Endothelial cell of umbilical vein (primary cell): ENCODE measurements at regions not wholly inside any gene's neighbourhood (a gene's known extent, or its start where the extent isn't known, plus 50 kb on each side); places are given as distances from the start of the nearest gene placed in this dataset.

Source experiments
- BruUV-seq: library from RNA; stranded (reverse); fragments of 400-500 nt; replicated peaks from 2 replicates; lab custom pipeline; 2021; lab: Mats Ljungman, UMichigan
- CTCF ChIA-PET: fragments of 300-600, 350-600 bp; sonication (Branson Sonifier 250); formaldehyde crosslinking; loops from one replicate; lab custom pipeline; 2021; ENCODE audit warnings: antibody characterized with exemption, inconsistent platforms; lab: Charles Lee
- POLR2A ChIA-PET: fragments of 300-600, 350-600 bp; sonication (Branson Sonifier 250); formaldehyde crosslinking; loops from one replicate; lab custom pipeline; 2021; ENCODE audit warnings: antibody characterized with exemption, inconsistent platforms; lab: Charles Lee
- DNase-seq: peaks from one replicate; pipeline ENCODE4 v3.0.0-alpha.2; 2011; ENCODE audit warnings: low read depth, low spot score
- FAIRE-seq: peaks from 2 replicates; lab custom pipeline; 2011; peaks lifted over from hg19 to GRCh38; lab: Jason Lieb, UNC
- H2AFZ ChIP-seq: 2 replicates; pipeline ENCODE4 v1.6.0; 2012; ENCODE audit warnings: low read depth, low read length, control low read depth, inconsistent platforms
- H3K27ac ChIP-seq: 2 replicates; pipeline ENCODE4 v1.5.1; 2011; ENCODE audit warnings: low read depth, mild to moderate bottlenecking, control low read depth, low read length, moderate library complexity; ENCODE audit not compliant: insufficient read depth
- H3K27me3 ChIP-seq, 2 experiments: 2 replicates each; pipeline versions ENCODE4 v1.6.0 to v1.6.1; 2011; ENCODE audit warnings: low read length in 2 of 2, mixed read lengths in 1 of 2; ENCODE audit not compliant: control insufficient read depth in 2 of 2, insufficient read depth in 2 of 2
- H3K36me3 ChIP-seq, 2 experiments: 2 replicates in 1 of 2; 3 replicates in 1 of 2; pipeline ENCODE4 v1.5.1; 2011; ENCODE audit warnings: low read length in 2 of 2, mild to moderate bottlenecking in 1 of 2, moderate library complexity in 1 of 2; ENCODE audit not compliant: control insufficient read depth in 2 of 2, insufficient read depth in 2 of 2; ENCODE audit errors: extremely low read depth in 1 of 2
- H3K4me1 ChIP-seq: 3 replicates; pipeline ENCODE4 v1.5.1; 2011; ENCODE audit warnings: mild to moderate bottlenecking, low read length; ENCODE audit not compliant: control insufficient read depth, insufficient read depth; ENCODE audit errors: extremely low read depth
- H3K4me2 ChIP-seq: 2 replicates; pipeline ENCODE4 v1.6.1; 2011; ENCODE audit warnings: low read length, control low read depth, mixed read lengths; ENCODE audit not compliant: insufficient read depth
- H3K4me3 ChIP-seq, 3 experiments: fragments of 200-600 bp in 1 of 3; sonication (generic), shearing (Covaris generic) in 1 of 3; replicated peaks in 1 of 3; 2 replicates each; pipeline ENCODE4 v1.5.1; 2011 to 2016; ENCODE audit warnings: control low read depth in 3 of 3, low read length in 3 of 3, mild to moderate bottlenecking in 2 of 3, inconsistent platforms in 1 of 3, low read depth in 1 of 3, moderate library complexity in 1 of 3; ENCODE audit not compliant: insufficient read depth in 1 of 3
- H3K79me2 ChIP-seq: 2 replicates; pipeline ENCODE4 v1.6.0; 2012; ENCODE audit warnings: low read length, inconsistent platforms; ENCODE audit not compliant: control insufficient read depth, insufficient read depth
- H3K9ac ChIP-seq: replicated peaks from 2 replicates; pipeline ENCODE3; 2011; ENCODE audit warnings: low read length, control low read depth; ENCODE audit not compliant: insufficient read depth; ENCODE audit errors: extremely low read depth
- H3K9me1 ChIP-seq: replicated peaks from 3 replicates; pipeline ENCODE4 v1.6.0; 2011; ENCODE audit warnings: mild to moderate bottlenecking, low read length; ENCODE audit not compliant: control insufficient read depth, insufficient read depth; ENCODE audit errors: extremely low read depth
- H3K9me3 ChIP-seq: replicated peaks from 2 replicates; pipeline ENCODE4 v1.5.1; 2012; ENCODE audit warnings: low read length, inconsistent platforms; ENCODE audit not compliant: control insufficient read depth, insufficient read depth
- H4K20me1 ChIP-seq: replicated peaks from 2 replicates; pipeline ENCODE3; 2011; ENCODE audit warnings: mild to moderate bottlenecking, low read length; ENCODE audit not compliant: control insufficient read depth, insufficient read depth; ENCODE audit errors: extremely low read depth
- CTCF ChIP-seq, 2 donors: IDR thresholded peaks; 1 replicate in 1 of 2; 2 replicates in 1 of 2; pipeline ENCODE4 v1.5.1; 2011; ENCODE audit warnings: low read length in 2 of 2, mild to moderate bottlenecking in 2 of 2, moderate library complexity in 2 of 2, control low read depth in 1 of 2, inconsistent platforms in 1 of 2, low read depth in 1 of 2; ENCODE audit not compliant: insufficient read depth in 1 of 2; ENCODE audit errors: extremely low read depth in 1 of 2
- EZH2 ChIP-seq: IDR thresholded peaks from 2 replicates; pipeline ENCODE4 v1.6.1; 2012; ENCODE audit warnings: borderline replicate concordance, low read depth, mild to moderate bottlenecking, moderate library complexity, low read length, inconsistent platforms; ENCODE audit not compliant: severe bottlenecking
- FOS ChIP-seq: IDR thresholded peaks from 2 replicates; pipeline ENCODE4 v1.6.1; 2011; ENCODE audit warnings: mild to moderate bottlenecking, low read length, moderate library complexity, borderline replicate concordance; ENCODE audit not compliant: insufficient read depth
- GATA2 ChIP-seq: IDR thresholded peaks from 2 replicates; pipeline ENCODE4 v1.7.0; 2011; ENCODE audit warnings: low read depth, mild to moderate bottlenecking, moderate library complexity, mixed read lengths, low read length; ENCODE audit not compliant: insufficient read length, insufficient read depth
- JUN ChIP-seq: IDR thresholded peaks from 2 replicates; pipeline ENCODE4 v1.6.1; 2011; ENCODE audit warnings: borderline replicate concordance, low read depth; ENCODE audit not compliant: insufficient read length, insufficient read depth
- MAX ChIP-seq: IDR thresholded peaks from 2 replicates; pipeline ENCODE4 v1.6.1; 2011; ENCODE audit not compliant: insufficient read depth, insufficient read length
- MYC ChIP-seq: IDR thresholded peaks from one replicate; pipeline ENCODE4 v1.6.1; 2011; ENCODE audit warnings: mild to moderate bottlenecking, low read depth, low read length
- POLR2A ChIP-seq: IDR thresholded peaks from 2 replicates; pipeline ENCODE4 v1.6.1; 2012; ENCODE audit warnings: low read depth, mild to moderate bottlenecking, control low read depth, low read length
- POLR2AphosphoS5 ChIP-seq: IDR thresholded peaks from 2 replicates; pipeline ENCODE4 v1.6.1; 2012; ENCODE audit warnings: low read depth, mild to moderate bottlenecking, control low read depth, low read length, moderate library complexity; ENCODE audit not compliant: insufficient read depth
- dilution Hi-C: fragments of 300-500 bp; cut with MboI; formaldehyde crosslinking; loops from one replicate; pipeline ENCODE4 v1.15.0; 2019; ENCODE audit warnings: low sequenced_read_pairs; ENCODE audit not compliant: extremely low pct_ligation_motif_present
- intact Hi-C: fragments of 100-400 bp; cut with micrococcal nuclease; formaldehyde crosslinking; loops from one replicate; pipeline ENCODE4 v1.10.0; 2022

- DNase-seq (no peak), FAIRE-seq (no peak)
- Histone ChIP-seq H3K27ac (no peak overlapping the region), H3K4me3 (no peak overlapping the region), H3K27me3 (no peaks in the 10 kb centered on the region), H3K4me2 (no peak overlapping the region), H2AFZ (no peak overlapping the region), H3K36me3 (no peaks in the 10 kb centered on the region), H4K20me1 (no peaks in the 10 kb centered on the region), H3K9me1 (no peaks in the 10 kb centered on the region), H3K79me2 (no peaks in the 10 kb centered on the region), H3K4me1 (no peaks in the 10 kb centered on the region), H3K9me3 (peaks cover 4% of the 10 kb centered on the region), H3K9ac (no peak overlapping the region)
- ChIA-PET CTCF (no interaction called here), POLR2A (no interaction called here)
- intact Hi-C loops: no loop called here
- no peak for TF ChIP-seq GATA2
- TF ChIP-seq MYC: no peak
- TF ChIP-seq MAX: no peak
- no peak for TF ChIP-seq CTCF (IDR thresholded peaks at IDR 0.05; ENCODE audit: extremely low read depth in 1 of 2, insufficient read depth in 1 of 2, low read depth in 1 of 2, low read length in 2 of 2)
- TF ChIP-seq EZH2: no peak
- TF ChIP-seq JUN: no peak
- no peak for TF ChIP-seq POLR2A
- TF ChIP-seq FOS: no peak
- TF ChIP-seq POLR2AphosphoS5: no peak
- dilution Hi-C loops: no loop called here
- BruUV-seq: no TSS peak
These were observed 512.6 kb downstream of the GLRX3 start for GRCh38 chr10:130648807-130649206.
